HepG2 (cell line): ENCODE measurements at regions not wholly inside any gene's neighbourhood (a gene's known extent, or its start where the extent isn't known, plus 50 kb on each side); places are given as distances from the start of the nearest gene placed in this dataset.

ENCODE experiments used
- E2F1 ChIP-seq: sonication (generic); formaldehyde crosslinking; IDR thresholded peaks from 2 replicates; pipeline ENCODE4 v1.5.0; 2020; ENCODE audit warnings: missing genetic modification reagents
- HNRNPH1 ChIP-seq: fragments of 200-400 bp; formaldehyde crosslinking; optimal IDR thresholded peaks from 2 replicates; pipeline ENCODE3; 2017; ENCODE audit warnings: mild to moderate bottlenecking, low read depth, low read length
- NFAT5 ChIP-seq: sonication (generic); formaldehyde crosslinking; IDR thresholded peaks from 2 replicates; pipeline ENCODE4 v1.4.0; 2020; ENCODE audit warnings: missing genetic modification reagents
- RFX5 ChIP-seq: IDR thresholded peaks from 2 replicates; pipeline ENCODE4 v1.6.1; 2011; ENCODE audit warnings: low read depth, low read length, improper control_type of control experiment
- ZBED4 ChIP-seq: sonication (generic); formaldehyde crosslinking; IDR thresholded peaks from 2 replicates; pipeline ENCODE4 v1.4.0; 2020; ENCODE audit warnings: missing genetic modification reagents, borderline replicate concordance

- TF ChIP-seq ZBED4 (CRISPR knock-in tag), result no peak
- TF ChIP-seq HNRNPH1, result no peak
- TF ChIP-seq E2F1 (CRISPR knock-in tag), result no peak
- no peak for TF ChIP-seq NFAT5 (CRISPR knock-in tag)
- TF ChIP-seq RFX5, result no peak
These were observed 170.0 kb upstream of the STK17B start (continued) for GRCh38 chr2:196341277-196341841.
